Hepatocyte (in vitro differentiated cells): ENCODE measurements at regions not wholly inside any gene's neighbourhood (a gene's known extent, or its start where the extent isn't known, plus 50 kb on each side); places are given as distances from the start of the nearest gene placed in this dataset.

ENCODE experiments used
- CTCF ChIP-seq: fragments of 200-600 bp; sonication (generic); IDR thresholded peaks from 2 replicates; pipeline ENCODE4 v1.5.1; 2016; ENCODE audit warnings: antibody characterized with exemption, mild to moderate bottlenecking; ENCODE audit not compliant: poor library complexity
- EZH2 ChIP-seq: fragments of 200-600 bp; sonication (generic); IDR thresholded peaks from 2 replicates; pipeline ENCODE4 v1.6.1; 2016; ENCODE audit warnings: antibody characterized with exemption, mild to moderate bottlenecking, borderline replicate concordance

- TF ChIP-seq EZH2 (no peak), CTCF (no peak)
These were observed 51.6 kb downstream of the SPANXA2 start for GRCh38 chrX:141641138-141641537.
